Vagina (tissue), 2 donors: ENCODE measurements at regions not wholly inside any gene's neighbourhood (a gene's known extent, or its start where the extent isn't known, plus 50 kb on each side); places are given as distances from the start of the nearest gene placed in this dataset.

Experiments used
- DNase-seq, 2 donors: peaks; one replicate each; pipeline ENCODE4 v3.0.0-alpha.2; 2017; ENCODE audit errors: extremely low spot score in 2 of 2
- H3K27ac ChIP-seq: fragments of 200-600 bp; sonication (generic); one replicate; pipeline ENCODE4 v1.5.1; 2019
- H3K27me3 ChIP-seq: fragments of 200-600 bp; sonication (generic); one replicate; pipeline ENCODE4 v1.5.1; 2019
- H3K36me3 ChIP-seq, 2 donors: fragments of 200-600 bp; sonication (generic); one replicate each; pipeline ENCODE4 v1.5.1; 2017 to 2019
- H3K4me1 ChIP-seq: fragments of 200-600 bp; sonication (generic); one replicate; pipeline ENCODE4 v1.5.1; 2019
- H3K4me3 ChIP-seq, 2 donors: fragments of 200-600 bp; sonication (generic); 1 replicate in 1 of 2; 2 replicates in 1 of 2; pipeline ENCODE4 v1.5.1; 2016 to 2019
- H3K9me3 ChIP-seq: fragments of 200-600 bp; sonication (generic); one replicate; pipeline ENCODE4 v1.5.1; 2019
- CTCF ChIP-seq, 3 experiments: fragments of 450-650 bp in 2 of 3; fragments of 200-600 bp in 1 of 3; sonication (generic) in 1 of 3; IDR thresholded peaks; one replicate each; pipeline ENCODE4 v1.5.1; 2017 to 2019; ENCODE audit warnings: antibody characterized with exemption in 3 of 3, mild to moderate bottlenecking in 2 of 3, moderate library complexity in 2 of 3
- POLR2A ChIP-seq, 2 donors: fragments of 450-650 bp; IDR thresholded peaks; one replicate each; pipeline ENCODE4 v1.6.1; 2017; ENCODE audit warnings: antibody characterized with exemption in 2 of 2, mild to moderate bottlenecking in 2 of 2, moderate library complexity in 2 of 2
- POLR2AphosphoS5 ChIP-seq, 2 donors: sonication (generic); formaldehyde crosslinking; IDR thresholded peaks; one replicate each; pipeline ENCODE4 v1.9.0; 2017; ENCODE audit warnings: antibody characterized with exemption in 2 of 2, mild to moderate bottlenecking in 2 of 2, low read depth in 1 of 2; ENCODE audit not compliant: insufficient read depth in 1 of 2
- intact Hi-C: fragments of 100-400 bp; cut with DNase I; formaldehyde crosslinking; loops from one replicate; pipeline ENCODE4 v1.15.1; 2023

GRCh38 chr3:34377961-34378360, 579.5 kb downstream of the PDCD6IP start:
- no peak for TF ChIP-seq POLR2A (IDR thresholded peaks at IDR 0.05)
- no peak for TF ChIP-seq POLR2AphosphoS5 (IDR thresholded peaks at IDR 0.05; ENCODE audit: insufficient read depth in 1 of 2, low read depth in 1 of 2)
- TF ChIP-seq CTCF (IDR thresholded peaks at IDR 0.05) = no peak
- intact Hi-C loops = no loop called here
- DNase-seq = no peak
- Histone ChIP-seq H3K27ac (no peak overlapping the region), H3K9me3 (no peaks in the 10 kb centered on the region), H3K27me3 (no peaks in the 10 kb centered on the region), H3K4me3 (no peak overlapping the region), H3K36me3 (no peaks in the 10 kb centered on the region), H3K4me1 (no peaks in the 10 kb centered on the region)

- H3K27ac ChIP-seq = no peak overlapping the region
- H3K4me3 ChIP-seq = no peak overlapping the region
- no peak for DNase-seq
- no peaks in the 10 kb centered on the region for H3K4me1 ChIP-seq
- H3K9me3 ChIP-seq = no peaks in the 10 kb centered on the region
- no peaks in the 10 kb centered on the region for H3K36me3 ChIP-seq
- intact Hi-C loops = no loop called here
- no peaks in the 10 kb centered on the region for H3K27me3 ChIP-seq
- no peak for TF ChIP-seq POLR2A (IDR thresholded peaks at IDR 0.05)
- no peak for TF ChIP-seq POLR2AphosphoS5 (IDR thresholded peaks at IDR 0.05; ENCODE audit: insufficient read depth in 1 of 2, low read depth in 1 of 2)
- TF ChIP-seq CTCF (IDR thresholded peaks at IDR 0.05) = no peak
Observed at GRCh38 chr3:34381243-34381642, 582.8 kb downstream of the PDCD6IP start.

- Histone ChIP-seq H3K4me1 (no peaks in the 10 kb centered on the region), H3K36me3 (no peaks in the 10 kb centered on the region), H3K27ac (no peak overlapping the region), H3K4me3 (no peak overlapping the region), H3K9me3 (no peaks in the 10 kb centered on the region), H3K27me3 (no peaks in the 10 kb centered on the region)
- no peak for DNase-seq
- TF ChIP-seq CTCF (IDR thresholded peaks at IDR 0.05) (no peak), POLR2A (IDR thresholded peaks at IDR 0.05) (no peak), POLR2AphosphoS5 (IDR thresholded peaks at IDR 0.05; ENCODE audit: insufficient read depth in 1 of 2, low read depth in 1 of 2) (no peak)
- intact Hi-C loops = no loop called here
Observed at GRCh38 chr3:34382859-34383258, 584.4 kb downstream of the PDCD6IP start.

GRCh38 chr3:34386309-34386708, 587.9 kb downstream of the PDCD6IP start:
- Histone ChIP-seq H3K4me3 (no peak overlapping the region), H3K36me3 (no peaks in the 10 kb centered on the region), H3K4me1 (no peaks in the 10 kb centered on the region), H3K27ac (no peak overlapping the region), H3K27me3 (no peaks in the 10 kb centered on the region), H3K9me3 (no peaks in the 10 kb centered on the region)
- no peak for DNase-seq
- TF ChIP-seq CTCF (IDR thresholded peaks at IDR 0.05) (no peak), POLR2A (IDR thresholded peaks at IDR 0.05) (no peak), POLR2AphosphoS5 (IDR thresholded peaks at IDR 0.05; ENCODE audit: insufficient read depth in 1 of 2, low read depth in 1 of 2) (no peak)
- intact Hi-C loops = no loop called here

GRCh38 chr3:34387826-34388564, 589.6 kb downstream of the PDCD6IP start:
- H3K4me3 ChIP-seq = no peak overlapping the region
- no peaks in the 10 kb centered on the region for H3K36me3 ChIP-seq
- intact Hi-C loops = no loop called here
- H3K9me3 ChIP-seq = no peaks in the 10 kb centered on the region
- H3K27me3 ChIP-seq = no peaks in the 10 kb centered on the region
- H3K27ac ChIP-seq = no peak overlapping the region
- DNase-seq = no peak
- no peak for TF ChIP-seq POLR2A (IDR thresholded peaks at IDR 0.05)
- H3K4me1 ChIP-seq = no peaks in the 10 kb centered on the region
